ENCODE measurements at regions not wholly inside any gene's neighbourhood (a gene's known extent, or its start where the extent isn't known, plus 50 kb on each side); places are given as distances from the start of the nearest gene placed in this dataset.

DNA sequence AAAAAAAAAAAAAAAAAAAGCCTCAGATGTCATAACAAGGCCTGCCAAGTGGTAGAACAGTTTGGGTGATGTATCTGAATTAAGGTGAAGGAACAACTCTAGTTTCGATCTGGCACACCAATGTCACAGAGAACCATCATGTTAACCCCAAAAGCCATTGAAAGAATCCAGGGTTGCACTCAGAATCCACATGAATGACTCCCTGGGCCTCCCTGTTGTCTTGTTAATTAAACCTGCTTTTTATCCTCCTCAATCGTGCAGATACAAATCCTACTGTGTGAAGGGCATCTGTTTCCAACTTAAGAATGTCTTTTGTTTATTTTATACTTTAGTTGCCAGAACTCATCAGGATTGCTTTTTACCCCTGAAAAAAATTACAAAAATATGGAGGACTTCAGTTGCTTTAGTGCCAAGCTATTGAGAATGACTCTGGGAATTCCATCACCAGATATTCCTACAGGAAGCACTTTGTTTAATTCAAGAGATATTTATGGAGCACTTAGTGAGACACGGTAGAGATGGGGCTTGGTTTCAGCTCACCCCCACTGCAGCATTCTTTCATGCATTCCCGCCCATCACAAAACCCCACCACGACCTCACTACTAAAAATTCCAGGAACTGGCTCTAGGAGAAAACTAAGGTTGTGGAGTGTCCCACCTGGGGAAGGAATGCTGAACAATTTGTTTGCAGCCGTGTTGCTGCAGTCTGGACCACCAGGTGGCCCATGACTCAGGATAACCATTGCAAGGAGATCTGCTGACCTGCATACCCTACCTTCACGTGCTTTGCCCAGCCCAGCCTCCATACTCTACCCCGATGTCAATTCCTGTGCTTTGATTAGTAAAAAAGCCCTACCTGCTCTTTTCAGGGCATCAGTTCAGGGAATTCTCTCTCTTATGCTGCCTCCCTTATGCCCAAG is 63.8 kb upstream of the GPRC5B start:
- TF ChIP-seq, protein P1, sequence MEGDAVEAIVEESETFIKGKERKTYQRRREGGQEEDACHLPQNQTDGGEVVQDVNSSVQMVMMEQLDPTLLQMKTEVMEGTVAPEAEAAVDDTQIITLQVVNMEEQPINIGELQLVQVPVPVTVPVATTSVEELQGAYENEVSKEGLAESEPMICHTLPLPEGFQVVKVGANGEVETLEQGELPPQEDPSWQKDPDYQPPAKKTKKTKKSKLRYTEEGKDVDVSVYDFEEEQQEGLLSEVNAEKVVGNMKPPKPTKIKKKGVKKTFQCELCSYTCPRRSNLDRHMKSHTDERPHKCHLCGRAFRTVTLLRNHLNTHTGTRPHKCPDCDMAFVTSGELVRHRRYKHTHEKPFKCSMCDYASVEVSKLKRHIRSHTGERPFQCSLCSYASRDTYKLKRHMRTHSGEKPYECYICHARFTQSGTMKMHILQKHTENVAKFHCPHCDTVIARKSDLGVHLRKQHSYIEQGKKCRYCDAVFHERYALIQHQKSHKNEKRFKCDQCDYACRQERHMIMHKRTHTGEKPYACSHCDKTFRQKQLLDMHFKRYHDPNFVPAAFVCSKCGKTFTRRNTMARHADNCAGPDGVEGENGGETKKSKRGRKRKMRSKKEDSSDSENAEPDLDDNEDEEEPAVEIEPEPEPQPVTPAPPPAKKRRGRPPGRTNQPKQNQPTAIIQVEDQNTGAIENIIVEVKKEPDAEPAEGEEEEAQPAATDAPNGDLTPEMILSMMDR (IDR thresholded peaks at IDR 0.05; ENCODE audit: insufficient read depth, low read length, poor library complexity, severe bottlenecking) = no peak
- TF ChIP-seq EZH2phosphoT487 (conservative IDR thresholded peaks at IDR 0.05; ENCODE audit: low read length) = no peak
